GM23338 (cell line): ENCODE measurements at regions not wholly inside any gene's neighbourhood (a gene's known extent, or its start where the extent isn't known, plus 50 kb on each side); places are given as distances from the start of the nearest gene placed in this dataset.

Source experiments
- ATAC-seq: fragments of 200-7000 bp; cut with Tn5 transposase; 3 replicates; pipeline ENCODE4 v1.9.1; 2020
- DNase-seq: peaks from one replicate; pipeline ENCODE4 v3.0.0-alpha.2; 2015; ENCODE audit warnings: low spot score
- H2AFZ ChIP-seq: fragments of 200-600 bp; sonication (generic); 2 replicates; pipeline ENCODE4 v1.8.0; 2016; ENCODE audit warnings: antibody characterized with exemption, mild to moderate bottlenecking, moderate library complexity
- H3F3A ChIP-seq: fragments of 200-600 bp; sonication (generic); replicated peaks from 2 replicates; pipeline ENCODE4 v1.8.0; 2017; ENCODE audit warnings: antibody characterized with exemption, mixed run types, low read depth
- H3K27ac ChIP-seq: fragments of 200-600 bp; sonication (generic); 2 replicates; pipeline ENCODE4 v1.6.1; 2016; ENCODE audit warnings: low read depth
- H3K27me3 ChIP-seq: fragments of 200-600 bp; sonication (generic); 2 replicates; pipeline ENCODE4 v1.8.0; 2016; ENCODE audit warnings: mild to moderate bottlenecking, mixed run types, moderate library complexity; ENCODE audit not compliant: insufficient read depth
- H3K36me3 ChIP-seq: fragments of 200-600 bp; sonication (generic); 2 replicates; pipeline ENCODE4 v1.8.0; 2016; ENCODE audit warnings: mild to moderate bottlenecking; ENCODE audit not compliant: insufficient read depth
- H3K4me1 ChIP-seq: fragments of 200-600 bp; sonication (generic); 2 replicates; pipeline ENCODE4 v1.8.0; 2016; ENCODE audit warnings: mild to moderate bottlenecking, moderate library complexity; ENCODE audit not compliant: insufficient read depth
- H3K4me2 ChIP-seq: fragments of 200-600 bp; sonication (generic); 2 replicates; pipeline ENCODE4 v1.7.1; 2017; ENCODE audit warnings: mixed run types
- H3K4me3 ChIP-seq: fragments of 200-600 bp; sonication (generic); 2 replicates; pipeline ENCODE4 v1.6.1; 2016; ENCODE audit warnings: mixed run types
- H3K79me2 ChIP-seq: fragments of 200-600 bp; sonication (generic); replicated peaks from 2 replicates; pipeline ENCODE4 v1.8.0; 2017; ENCODE audit warnings: mild to moderate bottlenecking; ENCODE audit not compliant: insufficient read depth
- H3K9me2 ChIP-seq: fragments of 200-600 bp; sonication (generic); 2 replicates; pipeline ENCODE4 v1.8.0; 2017; ENCODE audit not compliant: insufficient read depth
- H4K20me1 ChIP-seq: fragments of 200-600 bp; sonication (generic); replicated peaks from 2 replicates; pipeline ENCODE4 v1.8.0; 2017; ENCODE audit warnings: mild to moderate bottlenecking; ENCODE audit not compliant: insufficient read depth
- H3K27ac Mint-ChIP-seq: 2 replicates; pipeline ENCODE4 v1.8.0; 2020; ENCODE audit warnings: inconsistent platforms, mild to moderate bottlenecking, moderate library complexity, mixed read lengths
- H3K27me3 Mint-ChIP-seq: 3 replicates; pipeline ENCODE4 v1.8.0; 2022; ENCODE audit warnings: low read depth, mild to moderate bottlenecking, moderate library complexity, mixed read lengths, inconsistent platforms; ENCODE audit not compliant: insufficient read depth, poor library complexity
- H3K36me3 Mint-ChIP-seq: 3 replicates; pipeline ENCODE4 v1.8.0; 2021; ENCODE audit warnings: low read depth, mild to moderate bottlenecking, inconsistent platforms, moderate library complexity, mixed read lengths
- H3K4me1 Mint-ChIP-seq: 3 replicates; pipeline ENCODE4 v1.8.0; 2020; ENCODE audit warnings: mild to moderate bottlenecking, inconsistent platforms, mixed read lengths
- H3K4me3 Mint-ChIP-seq: 3 replicates; pipeline ENCODE4 v1.8.0; 2021; ENCODE audit warnings: moderate library complexity, mild to moderate bottlenecking, inconsistent platforms, mixed read lengths
- H3K9me3 Mint-ChIP-seq: 3 replicates; pipeline ENCODE4 v1.8.0; 2020; ENCODE audit warnings: moderate library complexity, mild to moderate bottlenecking, inconsistent platforms, mixed read lengths
- ETS1 ChIP-seq: IDR thresholded peaks from 2 replicates; pipeline ENCODE4 v1.6.1; 2016; ENCODE audit warnings: antibody characterized with exemption
- EZH2 ChIP-seq: fragments of 200-600 bp; sonication (generic); IDR thresholded peaks from one replicate; pipeline ENCODE4 v1.8.0; 2017; ENCODE audit warnings: antibody characterized with exemption, mild to moderate bottlenecking, low read depth; ENCODE audit not compliant: unreplicated experiment
- POLR2AphosphoS5 ChIP-seq: IDR thresholded peaks from 2 replicates; pipeline ENCODE4 v1.6.1; 2016; ENCODE audit warnings: antibody characterized with exemption, low read depth
- STAT1 ChIP-seq: IDR thresholded peaks from one replicate; pipeline ENCODE4 v1.6.1; 2016; ENCODE audit warnings: antibody characterized with exemption; ENCODE audit not compliant: unreplicated experiment
- TF ChIP-seq, protein P1 (sequence below): fragments of 250-450 bp; sonication (Bioruptor Pico); IDR thresholded peaks from 2 replicates; pipeline ENCODE4 v1.5.0; 2020; ENCODE audit warnings: mild to moderate bottlenecking, moderate library complexity
- TF ChIP-seq, protein P2 (sequence below): IDR thresholded peaks from one replicate; pipeline ENCODE4 v1.6.1; 2018; ENCODE audit warnings: antibody characterized with exemption; ENCODE audit not compliant: unreplicated experiment

DNA sequence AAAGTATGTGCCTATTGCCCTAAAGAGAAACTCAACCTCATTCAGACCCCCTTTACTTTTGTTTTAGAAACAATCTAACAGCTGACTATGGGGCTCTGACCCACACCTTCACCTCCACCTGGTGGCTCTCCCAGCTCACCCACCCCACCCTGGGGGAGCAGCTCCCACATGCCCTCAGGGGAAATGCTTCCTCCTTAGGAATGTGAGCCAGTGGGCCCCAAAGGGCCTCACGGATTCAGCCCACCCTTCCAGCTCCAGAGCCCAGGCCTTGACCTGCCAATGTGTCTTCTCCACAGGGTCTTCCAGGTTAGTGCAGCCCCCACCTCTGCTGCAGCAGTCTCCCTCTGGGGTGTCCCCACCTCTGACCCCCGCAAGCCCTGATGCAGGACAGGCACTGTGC, 680.1 kb upstream of the RAB6C start (continued):
- TF ChIP-seq, protein P1, sequence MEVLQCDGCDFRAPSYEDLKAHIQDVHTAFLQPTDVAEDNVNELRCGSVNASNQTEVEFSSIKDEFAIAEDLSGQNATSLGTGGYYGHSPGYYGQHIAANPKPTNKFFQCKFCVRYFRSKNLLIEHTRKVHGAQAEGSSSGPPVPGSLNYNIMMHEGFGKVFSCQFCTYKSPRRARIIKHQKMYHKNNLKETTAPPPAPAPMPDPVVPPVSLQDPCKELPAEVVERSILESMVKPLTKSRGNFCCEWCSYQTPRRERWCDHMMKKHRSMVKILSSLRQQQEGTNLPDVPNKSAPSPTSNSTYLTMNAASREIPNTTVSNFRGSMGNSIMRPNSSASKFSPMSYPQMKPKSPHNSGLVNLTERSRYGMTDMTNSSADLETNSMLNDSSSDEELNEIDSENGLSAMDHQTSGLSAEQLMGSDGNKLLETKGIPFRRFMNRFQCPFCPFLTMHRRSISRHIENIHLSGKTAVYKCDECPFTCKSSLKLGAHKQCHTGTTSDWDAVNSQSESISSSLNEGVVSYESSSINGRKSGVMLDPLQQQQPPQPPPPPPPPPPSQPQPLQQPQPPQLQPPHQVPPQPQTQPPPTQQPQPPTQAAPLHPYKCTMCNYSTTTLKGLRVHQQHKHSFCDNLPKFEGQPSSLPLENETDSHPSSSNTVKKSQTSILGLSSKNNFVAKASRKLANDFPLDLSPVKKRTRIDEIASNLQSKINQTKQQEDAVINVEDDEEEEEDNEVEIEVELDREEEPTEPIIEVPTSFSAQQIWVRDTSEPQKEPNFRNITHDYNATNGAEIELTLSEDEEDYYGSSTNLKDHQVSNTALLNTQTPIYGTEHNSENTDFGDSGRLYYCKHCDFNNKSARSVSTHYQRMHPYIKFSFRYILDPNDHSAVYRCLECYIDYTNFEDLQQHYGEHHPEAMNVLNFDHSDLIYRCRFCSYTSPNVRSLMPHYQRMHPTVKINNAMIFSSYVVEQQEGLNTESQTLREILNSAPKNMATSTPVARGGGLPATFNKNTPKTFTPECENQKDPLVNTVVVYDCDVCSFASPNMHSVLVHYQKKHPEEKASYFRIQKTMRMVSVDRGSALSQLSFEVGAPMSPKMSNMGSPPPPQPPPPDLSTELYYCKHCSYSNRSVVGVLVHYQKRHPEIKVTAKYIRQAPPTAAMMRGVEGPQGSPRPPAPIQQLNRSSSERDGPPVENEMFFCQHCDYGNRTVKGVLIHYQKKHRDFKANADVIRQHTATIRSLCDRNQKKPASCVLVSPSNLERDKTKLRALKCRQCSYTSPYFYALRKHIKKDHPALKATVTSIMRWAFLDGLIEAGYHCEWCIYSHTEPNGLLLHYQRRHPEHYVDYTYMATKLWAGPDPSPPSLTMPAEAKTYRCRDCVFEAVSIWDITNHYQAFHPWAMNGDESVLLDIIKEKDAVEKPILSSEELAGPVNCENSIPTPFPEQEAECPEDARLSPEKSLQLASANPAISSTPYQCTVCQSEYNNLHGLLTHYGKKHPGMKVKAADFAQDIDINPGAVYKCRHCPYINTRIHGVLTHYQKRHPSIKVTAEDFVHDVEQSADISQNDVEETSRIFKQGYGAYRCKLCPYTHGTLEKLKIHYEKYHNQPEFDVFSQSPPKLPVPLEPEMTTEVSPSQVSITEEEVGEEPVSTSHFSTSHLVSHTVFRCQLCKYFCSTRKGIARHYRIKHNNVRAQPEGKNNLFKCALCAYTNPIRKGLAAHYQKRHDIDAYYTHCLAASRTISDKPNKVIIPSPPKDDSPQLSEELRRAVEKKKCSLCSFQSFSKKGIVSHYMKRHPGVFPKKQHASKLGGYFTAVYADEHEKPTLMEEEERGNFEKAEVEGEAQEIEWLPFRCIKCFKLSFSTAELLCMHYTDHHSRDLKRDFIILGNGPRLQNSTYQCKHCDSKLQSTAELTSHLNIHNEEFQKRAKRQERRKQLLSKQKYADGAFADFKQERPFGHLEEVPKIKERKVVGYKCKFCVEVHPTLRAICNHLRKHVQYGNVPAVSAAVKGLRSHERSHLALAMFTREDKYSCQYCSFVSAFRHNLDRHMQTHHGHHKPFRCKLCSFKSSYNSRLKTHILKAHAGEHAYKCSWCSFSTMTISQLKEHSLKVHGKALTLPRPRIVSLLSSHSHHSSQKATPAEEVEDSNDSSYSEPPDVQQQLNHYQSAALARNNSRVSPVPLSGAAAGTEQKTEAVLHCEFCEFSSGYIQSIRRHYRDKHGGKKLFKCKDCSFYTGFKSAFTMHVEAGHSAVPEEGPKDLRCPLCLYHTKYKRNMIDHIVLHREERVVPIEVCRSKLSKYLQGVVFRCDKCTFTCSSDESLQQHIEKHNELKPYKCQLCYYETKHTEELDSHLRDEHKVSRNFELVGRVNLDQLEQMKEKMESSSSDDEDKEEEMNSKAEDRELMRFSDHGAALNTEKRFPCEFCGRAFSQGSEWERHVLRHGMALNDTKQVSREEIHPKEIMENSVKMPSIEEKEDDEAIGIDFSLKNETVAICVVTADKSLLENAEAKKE (CRISPR knock-in tag), result no peak
- TF ChIP-seq STAT1 (no peak), ETS1 (no peak)

DNA sequence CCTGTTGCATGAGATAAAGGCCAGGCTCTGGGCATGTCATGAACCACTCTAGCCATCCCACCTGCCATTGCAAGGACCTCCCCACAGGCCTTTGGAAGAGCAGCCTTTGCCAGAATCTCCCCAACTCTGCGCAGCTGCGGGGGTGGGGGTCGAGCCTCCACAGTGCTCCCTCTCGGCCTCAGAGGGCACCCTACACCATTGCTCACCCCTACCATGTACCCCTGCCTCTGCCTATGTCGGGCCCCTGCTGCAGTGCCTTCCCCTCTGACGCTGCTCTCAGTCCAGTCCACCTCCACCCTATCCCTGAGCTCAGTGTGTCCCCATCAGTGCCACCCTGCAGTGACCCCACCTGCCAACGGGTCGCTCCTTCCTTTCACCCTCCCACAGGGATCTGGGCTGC, 679.7 kb upstream of the RAB6C start:
- Histone ChIP-seq H3K79me2 (no peaks in the 10 kb centered on the region), H3K4me3 (no peak overlapping the region), H4K20me1 (no peaks in the 10 kb centered on the region), H2AFZ (no peak overlapping the region), H3K4me2 (no peak overlapping the region), H3K36me3 (no peaks in the 10 kb centered on the region), H3K4me1 (no peaks in the 10 kb centered on the region), H3F3A (no peaks in the 10 kb centered on the region), H3K9me2 (no peaks in the 10 kb centered on the region), H3K27ac (no peak overlapping the region), H3K27me3 (no peaks in the 10 kb centered on the region)
- H3K9me3 Mint-ChIP-seq, result no peaks in the 10 kb centered on the region; the same call in 2 of the 3 replicates
- ATAC-seq, result no peak
- no peak overlapping the region for H3K4me3 Mint-ChIP-seq
- H3K27ac Mint-ChIP-seq, result no peak overlapping the region
- DNase-seq, result no peak
- no peaks in the 10 kb centered on the region for H3K36me3 Mint-ChIP-seq
- H3K27me3 Mint-ChIP-seq, result peaks cover 2% of the 10 kb centered on the region
- no peaks in the 10 kb centered on the region; the same call in 2 of the 3 replicates for H3K4me1 Mint-ChIP-seq
- TF ChIP-seq POLR2AphosphoS5 (no peak), EZH2 (no peak)
- TF ChIP-seq, protein P2, sequence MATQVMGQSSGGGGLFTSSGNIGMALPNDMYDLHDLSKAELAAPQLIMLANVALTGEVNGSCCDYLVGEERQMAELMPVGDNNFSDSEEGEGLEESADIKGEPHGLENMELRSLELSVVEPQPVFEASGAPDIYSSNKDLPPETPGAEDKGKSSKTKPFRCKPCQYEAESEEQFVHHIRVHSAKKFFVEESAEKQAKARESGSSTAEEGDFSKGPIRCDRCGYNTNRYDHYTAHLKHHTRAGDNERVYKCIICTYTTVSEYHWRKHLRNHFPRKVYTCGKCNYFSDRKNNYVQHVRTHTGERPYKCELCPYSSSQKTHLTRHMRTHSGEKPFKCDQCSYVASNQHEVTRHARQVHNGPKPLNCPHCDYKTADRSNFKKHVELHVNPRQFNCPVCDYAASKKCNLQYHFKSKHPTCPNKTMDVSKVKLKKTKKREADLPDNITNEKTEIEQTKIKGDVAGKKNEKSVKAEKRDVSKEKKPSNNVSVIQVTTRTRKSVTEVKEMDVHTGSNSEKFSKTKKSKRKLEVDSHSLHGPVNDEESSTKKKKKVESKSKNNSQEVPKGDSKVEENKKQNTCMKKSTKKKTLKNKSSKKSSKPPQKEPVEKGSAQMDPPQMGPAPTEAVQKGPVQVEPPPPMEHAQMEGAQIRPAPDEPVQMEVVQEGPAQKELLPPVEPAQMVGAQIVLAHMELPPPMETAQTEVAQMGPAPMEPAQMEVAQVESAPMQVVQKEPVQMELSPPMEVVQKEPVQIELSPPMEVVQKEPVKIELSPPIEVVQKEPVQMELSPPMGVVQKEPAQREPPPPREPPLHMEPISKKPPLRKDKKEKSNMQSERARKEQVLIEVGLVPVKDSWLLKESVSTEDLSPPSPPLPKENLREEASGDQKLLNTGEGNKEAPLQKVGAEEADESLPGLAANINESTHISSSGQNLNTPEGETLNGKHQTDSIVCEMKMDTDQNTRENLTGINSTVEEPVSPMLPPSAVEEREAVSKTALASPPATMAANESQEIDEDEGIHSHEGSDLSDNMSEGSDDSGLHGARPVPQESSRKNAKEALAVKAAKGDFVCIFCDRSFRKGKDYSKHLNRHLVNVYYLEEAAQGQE, result no peak
